ENCODE measurements at regions not wholly inside any gene's neighbourhood (a gene's known extent, or its start where the extent isn't known, plus 50 kb on each side); places are given as distances from the start of the nearest gene placed in this dataset.

DNA sequence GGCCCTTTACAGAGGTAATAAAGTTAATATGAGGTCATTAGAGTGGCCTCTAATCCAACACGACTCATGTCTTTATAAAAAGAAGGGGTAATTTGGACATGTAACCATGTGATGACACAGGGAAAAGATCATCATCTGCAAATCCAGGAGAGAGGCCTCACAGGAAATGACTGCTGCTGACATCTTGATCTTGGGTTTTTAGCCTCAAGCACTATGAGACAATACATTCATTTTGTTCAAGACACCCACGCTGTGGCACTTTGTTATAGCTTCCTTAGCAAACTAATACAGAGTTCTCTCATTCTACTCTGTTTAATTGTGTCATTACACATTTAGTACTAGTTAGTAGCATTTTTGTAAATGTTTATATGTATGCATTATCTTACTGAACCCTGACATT is 64.0 kb upstream of the RUNX1 start:
- ATAC-seq = no peak
- TF ChIP-seq ZFP30 (CRISPR knock-in tag; IDR thresholded peaks at IDR 0.05) (no peak), ZC3H10 (CRISPR knock-in tag; IDR thresholded peaks at IDR 0.05) (no peak), TOX (CRISPR knock-in tag; IDR thresholded peaks at IDR 0.05; ENCODE audit: borderline replicate concordance) (no peak), ISL1 (CRISPR knock-in tag; IDR thresholded peaks at IDR 0.05) (no peak), PPARA (CRISPR knock-in tag; IDR thresholded peaks at IDR 0.05; ENCODE audit: borderline replicate concordance) (no peak), TSHZ2 (CRISPR knock-in tag; IDR thresholded peaks at IDR 0.05) (no peak)
- TF ChIP-seq, protein P1, sequence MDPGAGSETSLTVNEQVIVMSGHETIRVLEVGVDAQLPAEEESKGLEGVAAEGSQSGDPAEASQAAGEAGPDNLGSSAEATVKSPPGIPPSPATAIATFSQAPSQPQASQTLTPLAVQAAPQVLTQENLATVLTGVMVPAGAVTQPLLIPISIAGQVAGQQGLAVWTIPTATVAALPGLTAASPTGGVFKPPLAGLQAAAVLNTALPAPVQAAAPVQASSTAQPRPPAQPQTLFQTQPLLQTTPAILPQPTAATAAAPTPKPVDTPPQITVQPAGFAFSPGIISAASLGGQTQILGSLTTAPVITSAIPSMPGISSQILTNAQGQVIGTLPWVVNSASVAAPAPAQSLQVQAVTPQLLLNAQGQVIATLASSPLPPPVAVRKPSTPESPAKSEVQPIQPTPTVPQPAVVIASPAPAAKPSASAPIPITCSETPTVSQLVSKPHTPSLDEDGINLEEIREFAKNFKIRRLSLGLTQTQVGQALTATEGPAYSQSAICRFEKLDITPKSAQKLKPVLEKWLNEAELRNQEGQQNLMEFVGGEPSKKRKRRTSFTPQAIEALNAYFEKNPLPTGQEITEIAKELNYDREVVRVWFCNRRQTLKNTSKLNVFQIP (CRISPR knock-in tag; IDR thresholded peaks at IDR 0.05; ENCODE audit: borderline replicate concordance, low read depth) = no peak
- TF ChIP-seq, protein P2, sequence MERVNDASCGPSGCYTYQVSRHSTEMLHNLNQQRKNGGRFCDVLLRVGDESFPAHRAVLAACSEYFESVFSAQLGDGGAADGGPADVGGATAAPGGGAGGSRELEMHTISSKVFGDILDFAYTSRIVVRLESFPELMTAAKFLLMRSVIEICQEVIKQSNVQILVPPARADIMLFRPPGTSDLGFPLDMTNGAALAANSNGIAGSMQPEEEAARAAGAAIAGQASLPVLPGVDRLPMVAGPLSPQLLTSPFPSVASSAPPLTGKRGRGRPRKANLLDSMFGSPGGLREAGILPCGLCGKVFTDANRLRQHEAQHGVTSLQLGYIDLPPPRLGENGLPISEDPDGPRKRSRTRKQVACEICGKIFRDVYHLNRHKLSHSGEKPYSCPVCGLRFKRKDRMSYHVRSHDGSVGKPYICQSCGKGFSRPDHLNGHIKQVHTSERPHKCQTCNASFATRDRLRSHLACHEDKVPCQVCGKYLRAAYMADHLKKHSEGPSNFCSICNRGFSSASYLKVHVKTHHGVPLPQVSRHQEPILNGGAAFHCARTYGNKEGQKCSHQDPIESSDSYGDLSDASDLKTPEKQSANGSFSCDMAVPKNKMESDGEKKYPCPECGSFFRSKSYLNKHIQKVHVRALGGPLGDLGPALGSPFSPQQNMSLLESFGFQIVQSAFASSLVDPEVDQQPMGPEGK (CRISPR knock-in tag; IDR thresholded peaks at IDR 0.05; ENCODE audit: borderline replicate concordance) = no peak

DNA sequence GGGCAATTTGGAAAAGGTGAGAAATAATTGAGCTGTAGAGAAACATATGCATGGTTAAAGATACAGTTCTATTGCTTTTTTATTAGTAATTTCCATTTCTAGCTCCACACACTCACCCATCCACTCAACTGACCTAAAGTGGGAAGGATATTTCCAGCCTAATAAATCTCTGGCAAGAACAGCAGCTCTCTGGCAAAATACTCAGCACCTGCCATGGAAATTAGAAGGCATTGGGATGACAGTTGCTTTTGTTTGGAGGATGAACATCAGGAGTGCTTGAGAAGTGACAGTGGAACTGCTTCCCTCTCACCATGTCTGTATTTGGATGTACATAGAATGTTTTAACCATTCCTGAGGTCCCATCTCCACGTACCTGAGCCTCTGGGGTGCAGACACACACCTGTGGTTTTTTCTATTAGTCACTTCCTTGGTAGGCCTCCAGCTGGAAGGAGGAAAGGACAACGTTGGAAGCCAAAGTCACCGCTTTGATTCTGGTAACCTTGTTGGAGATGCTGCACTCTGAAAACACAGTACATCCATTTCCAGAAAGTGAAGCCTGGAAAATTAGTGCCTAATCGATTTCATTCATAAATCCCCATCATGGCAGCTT is 62.3 kb upstream of the RUNX1 start:
- no peak for ATAC-seq
- TF ChIP-seq CSDC2 (CRISPR knock-in tag; IDR thresholded peaks at IDR 0.05) (no peak), TSHZ2 (CRISPR knock-in tag; IDR thresholded peaks at IDR 0.05) (no peak), GLIS3 (CRISPR knock-in tag; IDR thresholded peaks at IDR 0.05) (no peak)

DNA sequence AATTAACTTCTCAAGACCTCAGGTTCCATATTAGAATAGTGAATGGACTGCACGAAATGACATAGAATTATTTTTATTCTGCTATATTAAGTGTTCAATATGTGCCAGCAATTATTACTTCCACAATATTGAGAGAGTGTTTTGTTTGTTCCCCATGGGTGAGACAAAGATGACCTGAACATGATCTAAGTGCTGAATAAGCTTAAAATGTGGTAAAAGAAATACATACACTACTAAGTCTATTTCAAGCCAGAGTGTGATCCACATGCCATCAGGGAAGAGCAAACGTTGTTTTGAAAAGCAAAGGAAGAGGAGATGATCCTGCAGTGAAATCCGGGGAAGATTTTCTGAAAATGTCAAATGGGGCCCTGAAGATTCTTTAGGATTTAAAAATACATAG is 59.8 kb upstream of the RUNX1 start:
- no peak for ATAC-seq
- no peak for TF ChIP-seq ARNTL (CRISPR knock-in tag; IDR thresholded peaks at IDR 0.05; ENCODE audit: borderline replicate concordance, low read depth)

DNA sequence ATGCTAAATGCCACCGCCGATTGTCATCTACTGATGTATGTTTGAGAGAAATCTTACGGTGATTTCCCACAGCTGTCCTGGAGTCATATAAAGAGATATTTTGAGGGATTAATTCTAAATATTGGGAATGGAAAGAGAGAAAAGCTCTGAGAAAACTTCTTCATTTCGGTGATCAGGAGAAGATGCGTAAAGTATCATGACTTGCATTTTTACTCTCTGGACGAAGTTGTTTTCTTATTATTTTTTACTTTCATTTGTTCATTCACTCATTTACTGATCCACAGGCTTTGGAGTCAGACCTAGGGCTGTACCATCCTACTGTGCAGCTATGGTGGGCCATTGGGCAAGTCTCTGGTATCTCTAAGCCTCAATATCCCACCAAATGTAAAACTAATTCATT is 58.4 kb upstream of the RUNX1 start:
- ATAC-seq = no peak
- no peak for TF ChIP-seq CSDC2 (CRISPR knock-in tag; IDR thresholded peaks at IDR 0.05)
- TF ChIP-seq ZNF70 (CRISPR knock-in tag; IDR thresholded peaks at IDR 0.05) = no peak
- no peak for TF ChIP-seq ISL1 (CRISPR knock-in tag; IDR thresholded peaks at IDR 0.05)
- no peak for TF ChIP-seq PPARA (CRISPR knock-in tag; IDR thresholded peaks at IDR 0.05; ENCODE audit: borderline replicate concordance)
- TF ChIP-seq ZFP30 (CRISPR knock-in tag; IDR thresholded peaks at IDR 0.05) = no peak
- TF ChIP-seq, protein P2 (CRISPR knock-in tag; IDR thresholded peaks at IDR 0.05; ENCODE audit: borderline replicate concordance) = no peak
- TF ChIP-seq RARB (CRISPR knock-in tag; IDR thresholded peaks at IDR 0.05) = no peak
- TF ChIP-seq CSRNP3 (CRISPR knock-in tag; IDR thresholded peaks at IDR 0.05) = no peak
- no peak for TF ChIP-seq GLIS3 (CRISPR knock-in tag; IDR thresholded peaks at IDR 0.05)
- TF ChIP-seq, protein P3, sequence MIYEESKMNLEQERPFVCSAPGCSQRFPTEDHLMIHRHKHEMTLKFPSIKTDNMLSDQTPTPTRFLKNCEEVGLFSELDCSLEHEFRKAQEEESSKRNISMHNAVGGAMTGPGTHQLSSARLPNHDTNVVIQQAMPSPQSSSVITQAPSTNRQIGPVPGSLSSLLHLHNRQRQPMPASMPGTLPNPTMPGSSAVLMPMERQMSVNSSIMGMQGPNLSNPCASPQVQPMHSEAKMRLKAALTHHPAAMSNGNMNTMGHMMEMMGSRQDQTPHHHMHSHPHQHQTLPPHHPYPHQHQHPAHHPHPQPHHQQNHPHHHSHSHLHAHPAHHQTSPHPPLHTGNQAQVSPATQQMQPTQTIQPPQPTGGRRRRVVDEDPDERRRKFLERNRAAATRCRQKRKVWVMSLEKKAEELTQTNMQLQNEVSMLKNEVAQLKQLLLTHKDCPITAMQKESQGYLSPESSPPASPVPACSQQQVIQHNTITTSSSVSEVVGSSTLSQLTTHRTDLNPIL (CRISPR knock-in tag; IDR thresholded peaks at IDR 0.05; ENCODE audit: low read depth) = no peak
- no peak for TF ChIP-seq ZNF8 (CRISPR knock-in tag; IDR thresholded peaks at IDR 0.05)
- TF ChIP-seq BACH2 (CRISPR knock-in tag; IDR thresholded peaks at IDR 0.05; ENCODE audit: borderline replicate concordance) = no peak
- no peak for TF ChIP-seq ESRRG (CRISPR knock-in tag; IDR thresholded peaks at IDR 0.05)
- TF ChIP-seq, protein P1 (CRISPR knock-in tag; IDR thresholded peaks at IDR 0.05; ENCODE audit: borderline replicate concordance, low read depth) = no peak

All from SK-N-SH treated with all-trans-retinoic acid at 6 μM for 48 hours (cell line).